Activated CD4-positive, alpha-beta T cell treated with anti-CD3 and anti-CD28 coated beads, Interleukin-2, amount 50 U/mL, for 24 hours (primary cell): ENCODE measurements at regions not wholly inside any gene's neighbourhood (a gene's known extent, or its start where the extent isn't known, plus 50 kb on each side); places are given as distances from the start of the nearest gene placed in this dataset.

Experiments used
- DNase-seq, 2 donors: peaks; one replicate each; pipeline ENCODE4 v3.0.0-alpha.2; 2020; ENCODE audit warnings: low read depth in 1 of 2, low spot score in 1 of 2

- DNase-seq: no peak
These were observed 92.8 kb downstream of the HNRNPLL start for GRCh38 chr2:38509947-38510326.

GRCh38 chr2:38509314-38509946 lies 93.3 kb downstream of the HNRNPLL start:
- no peak for DNase-seq

- peak; percentile 58 to 74 for DNase-seq
These were observed 94.3 kb downstream of the HNRNPLL start for GRCh38 chr2:38508311-38509039.

- no peak for DNase-seq
These were observed 95.0 kb downstream of the HNRNPLL start for GRCh38 chr2:38507712-38508111.

- DNase-seq: no peak
These were observed 96.9 kb downstream of the HNRNPLL start for GRCh38 chr2:38505779-38506178.

- DNase-seq: no peak
These were observed 98.6 kb downstream of the HNRNPLL start for GRCh38 chr2:38504169-38504568.

- DNase-seq: no peak
These were observed 100.6 kb downstream of the HNRNPLL start for GRCh38 chr2:38502107-38502506.

- DNase-seq: no peak
These were observed 102.5 kb downstream of the HNRNPLL start for GRCh38 chr2:38500283-38500634.

GRCh38 chr2:38499548-38500282 lies 103.0 kb downstream of the HNRNPLL start:
- no peak for DNase-seq

GRCh38 chr2:38498045-38498481 lies 104.7 kb downstream of the HNRNPLL start:
- DNase-seq: no peak

- DNase-seq: no peak
These were observed 105.1 kb downstream of the HNRNPLL start for GRCh38 chr2:38497670-38498037.

GRCh38 chr2:38496927-38497669 lies 105.6 kb downstream of the HNRNPLL start:
- no peak for DNase-seq

GRCh38 chr2:38495880-38496279 lies 106.8 kb downstream of the HNRNPLL start:
- no peak for DNase-seq

- no peak for DNase-seq
These were observed 108.3 kb downstream of the HNRNPLL start for GRCh38 chr2:38494394-38494793.

GRCh38 chr2:38492042-38492615 lies 110.6 kb downstream of the HNRNPLL start:
- no peak for DNase-seq

GRCh38 chr2:38491436-38491835 lies 111.3 kb downstream of the HNRNPLL start:
- no peak for DNase-seq

- DNase-seq: no peak
These were observed 112.8 kb upstream of the ATL2 start for GRCh38 chr2:38489846-38490245.

GRCh38 chr2:38487852-38488251 lies 110.8 kb upstream of the ATL2 start:
- no peak for DNase-seq

- DNase-seq: no peak
These were observed 109.3 kb upstream of the ATL2 start for GRCh38 chr2:38486213-38487026.

- no peak for DNase-seq
These were observed 108.7 kb upstream of the ATL2 start for GRCh38 chr2:38485734-38486133.
